HEK293 (cell line): ENCODE measurements at regions not wholly inside any gene's neighbourhood (a gene's known extent, or its start where the extent isn't known, plus 50 kb on each side); places are given as distances from the start of the nearest gene placed in this dataset.

Experiments
- CTCF ChIA-PET: fragments of 350-600 bp; formaldehyde crosslinking; extraction: SDS; loops from one replicate; lab custom pipeline; 2021; ENCODE audit warnings: antibody characterized with exemption; lab: Yijun Ruan, JAX
- POLR2A ChIA-PET: fragments of 300-600 bp; formaldehyde crosslinking; extraction: SDS; loops from one replicate; lab custom pipeline; 2020; ENCODE audit warnings: antibody characterized with exemption, inconsistent platforms; lab: Yijun Ruan, JAX
- H3K27ac ChIP-seq: fragments of 200-500 bp; sonication (Bioruptor generic); 2 replicates; pipeline ENCODE4 v1.5.1; 2014; ENCODE audit warnings: low read depth, low read length, control low read depth, inconsistent platforms; ENCODE audit errors: extremely low read depth
- H3K36me3 ChIP-seq, 2 experiments: fragments of 200-500 bp in 1 of 2; sonication (Bioruptor generic) in 1 of 2; 1 replicate in 1 of 2; 2 replicates in 1 of 2; pipeline ENCODE4 v1.5.1; 2014 to 2017; ENCODE audit warnings: inconsistent platforms in 2 of 2, low read length in 2 of 2; ENCODE audit not compliant: control insufficient read depth in 2 of 2, insufficient read depth in 1 of 2
- H3K4me1 ChIP-seq: fragments of 200-500 bp; sonication (Bioruptor generic); 2 replicates; pipeline ENCODE4 v1.5.1; 2014; ENCODE audit warnings: mild to moderate bottlenecking, low read length, inconsistent platforms; ENCODE audit not compliant: control insufficient read depth, insufficient read depth
- H3K4me3 ChIP-seq: 2 replicates; pipeline ENCODE4 v1.5.1; 2011; ENCODE audit warnings: low read depth, mild to moderate bottlenecking, control low read depth, low read length, moderate library complexity
- H3K9me3 ChIP-seq: fragments of 200-500 bp; sonication (Bioruptor generic); 2 replicates; pipeline ENCODE4 v1.5.1; 2014; ENCODE audit warnings: low read depth, low read length, inconsistent platforms; ENCODE audit not compliant: control insufficient read depth, insufficient read depth
- GLIS1 ChIP-seq: fragments of 450-650 bp; formaldehyde crosslinking; IDR thresholded peaks from 2 replicates; pipeline ENCODE4 v1.5.1; 2016; ENCODE audit warnings: missing biosample characterization, missing genetic modification characterization
- HOXD13 ChIP-seq: sonication (generic); formaldehyde crosslinking; IDR thresholded peaks from 2 replicates; pipeline ENCODE4 v1.8.0; 2022; ENCODE audit warnings: missing genetic modification reagents, borderline replicate concordance
- MEIS1 ChIP-seq: sonication (generic); formaldehyde crosslinking; IDR thresholded peaks from 2 replicates; pipeline ENCODE4 v1.8.1; 2022; ENCODE audit warnings: missing genetic modification reagents, mild to moderate bottlenecking, borderline replicate concordance
- OSR2 ChIP-seq: fragments of 450-650 bp; formaldehyde crosslinking; IDR thresholded peaks from 2 replicates; pipeline ENCODE4 v1.5.1; 2016; ENCODE audit warnings: missing biosample characterization, missing genetic modification characterization
- RBAK ChIP-seq: fragments of 450-650 bp; formaldehyde crosslinking; IDR thresholded peaks from 2 replicates; pipeline ENCODE4 v1.5.1; 2016; ENCODE audit warnings: missing biosample characterization, missing genetic modification characterization
- SETDB1 ChIP-seq: IDR thresholded peaks from one replicate; pipeline ENCODE4 v1.6.1; 2017; ENCODE audit warnings: mild to moderate bottlenecking, low read length, moderate library complexity, mixed read lengths; ENCODE audit not compliant: insufficient read length
- SP3 ChIP-seq: fragments of 450-650 bp; formaldehyde crosslinking; IDR thresholded peaks from 2 replicates; pipeline ENCODE4 v1.5.1; 2016; ENCODE audit warnings: missing biosample characterization, missing genetic modification characterization
- YY2 ChIP-seq: fragments of 450-650 bp; formaldehyde crosslinking; IDR thresholded peaks from 2 replicates; pipeline ENCODE4 v1.5.1; 2016; ENCODE audit warnings: missing biosample characterization, missing genetic modification characterization
- ZBTB1 ChIP-seq: fragments of 450-650 bp; formaldehyde crosslinking; IDR thresholded peaks from 2 replicates; pipeline ENCODE4 v1.5.1; 2016; ENCODE audit warnings: missing biosample characterization, missing genetic modification characterization
- ZBTB6 ChIP-seq: fragments of 450-650 bp; formaldehyde crosslinking; IDR thresholded peaks from 2 replicates; pipeline ENCODE4 v1.5.1; 2017; ENCODE audit warnings: missing biosample characterization, missing genetic modification characterization
- ZNF140 ChIP-seq: fragments of 450-650 bp; formaldehyde crosslinking; IDR thresholded peaks from 2 replicates; pipeline ENCODE4 v1.5.1; 2016; ENCODE audit warnings: missing biosample characterization, missing genetic modification characterization
- ZNF146 ChIP-seq: fragments of 450-650 bp; formaldehyde crosslinking; IDR thresholded peaks from 2 replicates; pipeline ENCODE4 v1.5.1; 2016; ENCODE audit warnings: missing biosample characterization, missing genetic modification characterization
- ZNF16 ChIP-seq: fragments of 450-650 bp; formaldehyde crosslinking; IDR thresholded peaks from 2 replicates; pipeline ENCODE4 v1.5.1; 2016; ENCODE audit warnings: low read depth, missing biosample characterization, missing genetic modification characterization
- ZNF175 ChIP-seq: fragments of 450-650 bp; formaldehyde crosslinking; IDR thresholded peaks from 2 replicates; pipeline ENCODE4 v1.5.1; 2016; ENCODE audit warnings: missing biosample characterization, missing genetic modification characterization
- ZNF184 ChIP-seq: fragments of 450-650 bp; IDR thresholded peaks from 2 replicates; pipeline ENCODE4 v1.5.1; 2018; ENCODE audit warnings: missing biosample characterization, mild to moderate bottlenecking, missing genetic modification characterization
- ZNF239 ChIP-seq: fragments of 450-650 bp; formaldehyde crosslinking; IDR thresholded peaks from 2 replicates; pipeline ENCODE4 v1.5.1; 2016; ENCODE audit warnings: missing biosample characterization, missing genetic modification characterization
- ZNF341 ChIP-seq: fragments of 450-650 bp; formaldehyde crosslinking; IDR thresholded peaks from 2 replicates; pipeline ENCODE4; 2016; ENCODE audit warnings: low read depth, missing biosample characterization, missing genetic modification characterization
- ZNF391 ChIP-seq: fragments of 450-650 bp; formaldehyde crosslinking; IDR thresholded peaks from 2 replicates; pipeline ENCODE4 v1.5.1; 2016; ENCODE audit warnings: low read depth, missing biosample characterization, missing genetic modification characterization, borderline replicate concordance
- ZNF404 ChIP-seq: fragments of 450-650 bp; formaldehyde crosslinking; IDR thresholded peaks from 2 replicates; pipeline ENCODE4 v1.5.1; 2017; ENCODE audit warnings: missing biosample characterization, missing genetic modification characterization
- ZNF433 ChIP-seq: fragments of 450-650 bp; formaldehyde crosslinking; IDR thresholded peaks from 2 replicates; pipeline ENCODE4 v1.5.1; 2016; ENCODE audit warnings: missing biosample characterization, missing genetic modification characterization, low read depth
- ZNF514 ChIP-seq: fragments of 450-650 bp; formaldehyde crosslinking; IDR thresholded peaks from 2 replicates; pipeline ENCODE4 v1.5.1; 2016; ENCODE audit warnings: missing biosample characterization, missing genetic modification characterization
- ZNF639 ChIP-seq: fragments of 450-650 bp; formaldehyde crosslinking; IDR thresholded peaks from 2 replicates; pipeline ENCODE4 v1.5.1; 2016; ENCODE audit warnings: missing biosample characterization, missing genetic modification characterization
- ZNF670 ChIP-seq: fragments of 450-650 bp; formaldehyde crosslinking; IDR thresholded peaks from 2 replicates; pipeline ENCODE4 v1.5.1; 2016; ENCODE audit warnings: missing biosample characterization, missing genetic modification characterization, low read depth
- ZNF791 ChIP-seq: fragments of 450-650 bp; formaldehyde crosslinking; IDR thresholded peaks from 2 replicates; pipeline ENCODE4 v1.5.1; 2016; ENCODE audit warnings: missing biosample characterization, missing genetic modification characterization
- ZNF830 ChIP-seq: fragments of 450-650 bp; IDR thresholded peaks from 2 replicates; pipeline ENCODE4 v1.5.0; 2018; ENCODE audit warnings: missing biosample characterization, missing genetic modification characterization, low read depth, mild to moderate bottlenecking, moderate library complexity
- TF ChIP-seq, protein P1 (sequence below): fragments of 450-650 bp; IDR thresholded peaks from 2 replicates; pipeline ENCODE4 v1.5.1; 2018; ENCODE audit warnings: missing biosample characterization, missing genetic modification characterization
- TF ChIP-seq, protein P2 (sequence below): fragments of 450-650 bp; formaldehyde crosslinking; IDR thresholded peaks from 2 replicates; pipeline ENCODE4 v1.5.1; 2016; ENCODE audit warnings: missing biosample characterization, missing genetic modification characterization
- TF ChIP-seq, protein P3 (sequence below): fragments of 450-650 bp; formaldehyde crosslinking; IDR thresholded peaks from 2 replicates; pipeline ENCODE4 v1.5.1; 2016; ENCODE audit warnings: missing biosample characterization, missing genetic modification characterization
- TF ChIP-seq, protein P4 (sequence below): fragments of 450-650 bp; formaldehyde crosslinking; IDR thresholded peaks from 2 replicates; pipeline ENCODE4; 2016; ENCODE audit warnings: missing biosample characterization, missing genetic modification characterization

GRCh38 chr5:126017096-126017495, 406.1 kb upstream of the GRAMD2B start:
- no peaks in the 10 kb centered on the region for H3K36me3 ChIP-seq
- peaks cover 15% of the 10 kb centered on the region; the same call in 1 of the 2 replicates for H3K4me1 ChIP-seq
- H3K4me3 ChIP-seq = no peak overlapping the region
- TF ChIP-seq, protein P1, sequence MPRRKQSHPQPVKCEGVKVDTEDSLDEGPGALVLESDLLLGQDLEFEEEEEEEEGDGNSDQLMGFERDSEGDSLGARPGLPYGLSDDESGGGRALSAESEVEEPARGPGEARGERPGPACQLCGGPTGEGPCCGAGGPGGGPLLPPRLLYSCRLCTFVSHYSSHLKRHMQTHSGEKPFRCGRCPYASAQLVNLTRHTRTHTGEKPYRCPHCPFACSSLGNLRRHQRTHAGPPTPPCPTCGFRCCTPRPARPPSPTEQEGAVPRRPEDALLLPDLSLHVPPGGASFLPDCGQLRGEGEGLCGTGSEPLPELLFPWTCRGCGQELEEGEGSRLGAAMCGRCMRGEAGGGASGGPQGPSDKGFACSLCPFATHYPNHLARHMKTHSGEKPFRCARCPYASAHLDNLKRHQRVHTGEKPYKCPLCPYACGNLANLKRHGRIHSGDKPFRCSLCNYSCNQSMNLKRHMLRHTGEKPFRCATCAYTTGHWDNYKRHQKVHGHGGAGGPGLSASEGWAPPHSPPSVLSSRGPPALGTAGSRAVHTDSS (tag by site-specific recombination) = no peak
- TF ChIP-seq ZNF16 (tag by site-specific recombination) (no peak), ZNF639 (tag by site-specific recombination) (no peak), SETDB1 (no peak), RBAK (tag by site-specific recombination) (no peak), ZNF239 (tag by site-specific recombination) (no peak), ZNF140 (tag by site-specific recombination) (no peak), ZNF514 (tag by site-specific recombination) (no peak), ZNF341 (tag by site-specific recombination) (no peak), ZNF791 (tag by site-specific recombination) (no peak), HOXD13 (CRISPR knock-in tag) (no peak), SP3 (tag by site-specific recombination) (no peak), ZBTB6 (tag by site-specific recombination) (no peak), ZNF146 (no peak), ZNF433 (no peak), MEIS1 (no peak), ZNF184 (tag by site-specific recombination) (no peak), OSR2 (tag by site-specific recombination) (no peak), ZNF670 (no peak)
- TF ChIP-seq, protein P2, sequence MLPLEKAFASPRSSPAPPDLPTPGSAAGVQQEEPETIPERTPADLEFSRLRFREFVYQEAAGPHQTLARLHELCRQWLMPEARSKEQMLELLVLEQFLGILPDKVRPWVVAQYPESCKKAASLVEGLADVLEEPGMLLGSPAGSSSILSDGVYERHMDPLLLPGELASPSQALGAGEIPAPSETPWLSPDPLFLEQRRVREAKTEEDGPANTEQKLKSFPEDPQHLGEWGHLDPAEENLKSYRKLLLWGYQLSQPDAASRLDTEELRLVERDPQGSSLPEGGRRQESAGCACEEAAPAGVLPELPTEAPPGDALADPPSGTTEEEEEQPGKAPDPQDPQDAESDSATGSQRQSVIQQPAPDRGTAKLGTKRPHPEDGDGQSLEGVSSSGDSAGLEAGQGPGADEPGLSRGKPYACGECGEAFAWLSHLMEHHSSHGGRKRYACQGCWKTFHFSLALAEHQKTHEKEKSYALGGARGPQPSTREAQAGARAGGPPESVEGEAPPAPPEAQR = no peak
- no peaks in the 10 kb centered on the region for H3K9me3 ChIP-seq
- CTCF ChIA-PET = no interaction called here
- H3K27ac ChIP-seq = no peak overlapping the region
- POLR2A ChIA-PET = no interaction called here

DNA sequence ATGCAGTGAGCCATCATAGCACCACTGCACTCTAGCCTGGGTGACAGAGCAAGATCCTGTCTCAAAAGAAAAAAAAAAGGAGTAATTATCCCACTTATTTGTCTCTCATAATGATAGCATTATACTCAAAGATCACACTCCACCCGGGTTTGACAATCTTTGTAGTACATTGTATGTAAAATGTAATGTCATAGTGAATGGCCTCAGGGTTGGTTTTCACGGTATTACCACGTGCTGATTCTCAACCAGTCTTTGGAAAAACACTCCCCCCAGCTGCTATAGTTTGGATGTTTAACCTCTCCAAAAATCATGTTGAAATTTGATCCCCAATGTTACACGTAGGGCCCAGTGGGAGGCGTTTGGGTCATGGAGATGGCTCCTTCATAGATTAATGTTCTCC, 402.4 kb upstream of the GRAMD2B start:
- ChIA-PET POLR2A (no interaction called here), CTCF (interaction anchor here (0.6 kb wide), 1 partner anchor 317 kb away, joined by 3 read pairs; no protein-coding TSS in a partner anchor)
- Histone ChIP-seq H3K4me1 (peaks cover 12% of the 10 kb centered on the region; the same call in 1 of the 2 replicates), H3K36me3 (no peaks in the 10 kb centered on the region), H3K9me3 (no peaks in the 10 kb centered on the region), H3K27ac (no peak overlapping the region), H3K4me3 (no peak overlapping the region)
- TF ChIP-seq ZNF830 (no peak), ZNF391 (tag by site-specific recombination) (no peak), YY2 (no peak), ZNF239 (tag by site-specific recombination) (no peak), ZNF175 (tag by site-specific recombination) (no peak), ZBTB6 (tag by site-specific recombination) (no peak), ZNF404 (tag by site-specific recombination) (no peak), ZBTB1 (tag by site-specific recombination) (no peak), GLIS1 (0 out of 2 replicates have a peak, but pooled peaks have one; percentile 20)
- TF ChIP-seq, protein P3, sequence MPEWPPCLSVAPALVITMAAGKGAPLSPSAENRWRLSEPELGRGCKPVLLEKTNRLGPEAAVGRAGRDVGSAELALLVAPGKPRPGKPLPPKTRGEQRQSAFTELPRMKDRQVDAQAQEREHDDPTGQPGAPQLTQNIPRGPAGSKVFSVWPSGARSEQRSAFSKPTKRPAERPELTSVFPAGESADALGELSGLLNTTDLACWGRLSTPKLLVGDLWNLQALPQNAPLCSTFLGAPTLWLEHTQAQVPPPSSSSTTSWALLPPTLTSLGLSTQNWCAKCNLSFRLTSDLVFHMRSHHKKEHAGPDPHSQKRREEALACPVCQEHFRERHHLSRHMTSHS (tag by site-specific recombination) = no peak
- TF ChIP-seq, protein P4, sequence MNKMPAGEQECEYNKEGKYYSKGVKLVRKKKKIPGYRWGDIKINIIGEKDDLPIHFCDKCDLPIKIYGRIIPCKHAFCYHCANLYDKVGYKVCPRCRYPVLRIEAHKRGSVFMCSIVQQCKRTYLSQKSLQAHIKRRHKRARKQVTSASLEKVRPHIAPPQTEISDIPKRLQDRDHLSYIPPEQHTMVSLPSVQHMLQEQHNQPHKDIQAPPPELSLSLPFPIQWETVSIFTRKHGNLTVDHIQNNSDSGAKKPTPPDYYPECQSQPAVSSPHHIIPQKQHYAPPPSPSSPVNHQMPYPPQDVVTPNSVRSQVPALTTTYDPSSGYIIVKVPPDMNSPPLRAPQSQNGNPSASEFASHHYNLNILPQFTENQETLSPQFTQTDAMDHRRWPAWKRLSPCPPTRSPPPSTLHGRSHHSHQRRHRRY (tag by site-specific recombination) = no peak
